ENCODE measurements at regions not wholly inside any gene's neighbourhood (a gene's known extent, or its start where the extent isn't known, plus 50 kb on each side); places are given as distances from the start of the nearest gene placed in this dataset.

DNA sequence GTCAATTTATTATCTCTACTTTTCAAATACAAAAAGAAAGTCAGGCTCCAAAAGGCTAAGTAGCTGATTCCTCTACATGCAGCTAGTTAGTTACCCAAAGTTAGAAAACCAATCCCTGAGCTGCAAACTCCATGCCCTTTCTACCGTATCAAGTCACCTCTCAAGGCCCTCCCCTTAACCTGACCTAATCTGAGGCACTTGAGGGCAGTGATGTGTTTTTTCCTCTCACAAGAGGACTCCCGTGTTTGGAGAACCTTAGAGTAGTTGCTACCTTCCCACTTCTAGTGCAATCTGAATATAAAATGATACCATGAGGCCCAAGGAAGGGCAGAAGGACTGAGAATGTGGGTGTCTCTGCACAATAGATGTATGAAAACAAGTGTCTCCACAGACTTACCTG is 907.9 kb upstream of the CELF4 start:
- no peak overlapping the region for H4K8ac ChIP-seq (ENCODE audit: low read length)
- no peak overlapping the region for H2BK15ac ChIP-seq (ENCODE audit: low read depth, poor library complexity, severe bottlenecking)
- 70% methylated on average over 2 of the region's 2 CpGs for WGBS
- H3K4me1 ChIP-seq (ENCODE audit: control insufficient read depth, insufficient read depth, low read depth, low read length): no peaks in the 10 kb centered on the region
- H2BK5ac ChIP-seq (ENCODE audit: low read depth, low read length, poor library complexity, severe bottlenecking): no peak overlapping the region
- H3K79me1 ChIP-seq (replicated peaks; ENCODE audit: low read length, poor library complexity, severe bottlenecking): no peaks in the 10 kb centered on the region
- H2BK12ac ChIP-seq (ENCODE audit: low read length in 2 of 2): no peak overlapping the region
- no peak overlapping the region for H3K9ac ChIP-seq (ENCODE audit: low read length)
- H3K27ac ChIP-seq (ENCODE audit: low read length, poor library complexity, severe bottlenecking): no peak overlapping the region
- H3K18ac ChIP-seq (ENCODE audit: low read depth in 1 of 2, low read length in 2 of 2): no peak overlapping the region
- H3K4ac ChIP-seq (ENCODE audit: low read depth in 1 of 2, low read length in 2 of 2): no peak overlapping the region
- no peak overlapping the region for H4K91ac ChIP-seq (ENCODE audit: low read length)
- no peaks in the 10 kb centered on the region for H3K36me3 ChIP-seq (ENCODE audit: control insufficient read depth in 1 of 2, insufficient read depth in 2 of 2, low read depth in 1 of 2, low read length in 2 of 2)
- no peak overlapping the region for H3K14ac ChIP-seq (ENCODE audit: low read length in 2 of 2)
- no peaks in the 10 kb centered on the region for H3K27me3 ChIP-seq (ENCODE audit: control insufficient read depth in 1 of 2, insufficient read depth in 1 of 2, low read length in 2 of 2)
- no peak overlapping the region for H2BK120ac ChIP-seq (ENCODE audit: low read depth, low read length)
- no peak overlapping the region for H2AK5ac ChIP-seq (ENCODE audit: low read length, severe bottlenecking)
- H3K23ac ChIP-seq (ENCODE audit: low read length in 2 of 2): no peak overlapping the region
- H3K4me3 ChIP-seq (ENCODE audit: insufficient read depth in 1 of 2, low read depth in 1 of 2, low read length in 2 of 2): no peak overlapping the region
- DNase-seq: no peak
- H3K4me2 ChIP-seq (ENCODE audit: low read length, poor library complexity, severe bottlenecking): no peak overlapping the region
- no peak overlapping the region for H2AFZ ChIP-seq (ENCODE audit: low read depth, low read length)
- H3K9me3 ChIP-seq (ENCODE audit: control insufficient read depth, low read length): no peaks in the 10 kb centered on the region

DNA sequence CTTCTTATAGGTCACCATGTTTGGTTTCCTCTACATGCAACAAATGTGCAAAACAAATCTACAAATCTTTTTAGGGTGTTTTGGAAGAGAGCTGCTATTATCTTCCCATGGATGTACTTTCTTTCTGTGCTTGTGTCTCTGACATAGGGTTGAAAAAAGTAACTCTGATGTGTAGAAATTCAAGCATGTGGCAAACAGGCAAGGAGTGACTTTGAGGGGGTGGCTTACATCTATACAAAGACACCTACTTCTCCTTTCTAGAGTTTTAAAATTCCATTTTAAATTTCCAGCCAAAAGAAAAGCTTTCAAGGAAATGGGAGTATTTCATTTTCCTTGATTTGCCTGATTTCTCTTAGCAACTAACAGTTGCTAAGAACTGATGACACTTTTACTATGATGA is 904.8 kb upstream of the CELF4 start:
- no peak for DNase-seq
- H3K23ac ChIP-seq (ENCODE audit: low read length in 2 of 2): no peak overlapping the region
- no peak overlapping the region for H3K4me3 ChIP-seq (ENCODE audit: insufficient read depth in 1 of 2, low read depth in 1 of 2, low read length in 2 of 2)
- H2AFZ ChIP-seq (ENCODE audit: low read depth, low read length): no peak overlapping the region
- H3K18ac ChIP-seq (ENCODE audit: low read depth in 1 of 2, low read length in 2 of 2): no peak overlapping the region
- H2BK5ac ChIP-seq (ENCODE audit: low read depth, low read length, poor library complexity, severe bottlenecking): no peak overlapping the region
- H4K8ac ChIP-seq (ENCODE audit: low read length): no peak overlapping the region
- H4K91ac ChIP-seq (ENCODE audit: low read length): no peak overlapping the region
- H3K79me1 ChIP-seq (replicated peaks; ENCODE audit: low read length, poor library complexity, severe bottlenecking): no peaks in the 10 kb centered on the region
- H2BK12ac ChIP-seq (ENCODE audit: low read length in 2 of 2): no peak overlapping the region
- peaks cover 6% of the 10 kb centered on the region for H3K9me3 ChIP-seq (ENCODE audit: control insufficient read depth, low read length)
- H3K36me3 ChIP-seq (ENCODE audit: control insufficient read depth in 1 of 2, insufficient read depth in 2 of 2, low read depth in 1 of 2, low read length in 2 of 2): no peaks in the 10 kb centered on the region
- H3K27me3 ChIP-seq (ENCODE audit: control insufficient read depth in 1 of 2, insufficient read depth in 1 of 2, low read length in 2 of 2): no peaks in the 10 kb centered on the region
- no peak overlapping the region for H2BK15ac ChIP-seq (ENCODE audit: low read depth, poor library complexity, severe bottlenecking)
- no peak overlapping the region for H2AK5ac ChIP-seq (ENCODE audit: low read length, severe bottlenecking)
- no peak overlapping the region for H3K14ac ChIP-seq (ENCODE audit: low read length in 2 of 2)
- H2BK120ac ChIP-seq (ENCODE audit: low read depth, low read length): no peak overlapping the region
- no peaks in the 10 kb centered on the region for H3K4me1 ChIP-seq (ENCODE audit: control insufficient read depth, insufficient read depth, low read depth, low read length)
- H3K27ac ChIP-seq (ENCODE audit: low read length, poor library complexity, severe bottlenecking): no peak overlapping the region
- no peak overlapping the region for H3K9ac ChIP-seq (ENCODE audit: low read length)
- H3K4me2 ChIP-seq (ENCODE audit: low read length, poor library complexity, severe bottlenecking): no peak overlapping the region
- H3K4ac ChIP-seq (ENCODE audit: low read depth in 1 of 2, low read length in 2 of 2): no peak overlapping the region

DNA sequence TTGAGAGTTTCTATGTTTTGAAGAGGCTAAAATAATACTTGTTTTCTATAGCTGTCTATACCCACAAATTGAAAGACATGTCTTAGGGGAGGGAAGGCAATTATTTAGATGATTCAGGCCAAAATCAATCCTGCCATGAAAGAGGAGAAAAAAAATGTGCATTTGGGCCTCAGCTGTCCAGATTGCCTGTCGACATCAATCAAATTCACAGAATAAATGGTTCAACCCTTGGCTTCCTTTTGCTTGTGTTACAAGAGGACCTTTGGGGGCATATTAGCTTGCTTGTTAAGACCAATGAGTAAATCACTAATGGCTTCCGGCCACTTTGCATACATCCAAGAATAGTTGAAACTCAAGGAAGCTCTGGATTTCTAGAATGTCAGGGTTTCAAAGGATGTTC is 900.8 kb upstream of the CELF4 start:
- no peak overlapping the region for H3K4me2 ChIP-seq (ENCODE audit: low read length, poor library complexity, severe bottlenecking)
- H3K27me3 ChIP-seq (ENCODE audit: control insufficient read depth in 1 of 2, insufficient read depth in 1 of 2, low read length in 2 of 2): no peaks in the 10 kb centered on the region
- H2AFZ ChIP-seq (ENCODE audit: low read depth, low read length): no peak overlapping the region
- H3K4me3 ChIP-seq (ENCODE audit: insufficient read depth in 1 of 2, low read depth in 1 of 2, low read length in 2 of 2): no peak overlapping the region
- peaks cover 14% of the 10 kb centered on the region for H3K9me3 ChIP-seq (ENCODE audit: control insufficient read depth, low read length)
- no peak overlapping the region for H2BK15ac ChIP-seq (ENCODE audit: low read depth, poor library complexity, severe bottlenecking)
- no peaks in the 10 kb centered on the region for H3K4me1 ChIP-seq (ENCODE audit: control insufficient read depth, insufficient read depth, low read depth, low read length)
- H3K4ac ChIP-seq (ENCODE audit: low read depth in 1 of 2, low read length in 2 of 2): no peak overlapping the region
- H3K27ac ChIP-seq (ENCODE audit: low read length, poor library complexity, severe bottlenecking): no peak overlapping the region
- H3K18ac ChIP-seq (ENCODE audit: low read depth in 1 of 2, low read length in 2 of 2): no peak overlapping the region
- H3K79me1 ChIP-seq (replicated peaks; ENCODE audit: low read length, poor library complexity, severe bottlenecking): no peaks in the 10 kb centered on the region
- no peaks in the 10 kb centered on the region for H3K36me3 ChIP-seq (ENCODE audit: control insufficient read depth in 1 of 2, insufficient read depth in 2 of 2, low read depth in 1 of 2, low read length in 2 of 2)
- H4K8ac ChIP-seq (ENCODE audit: low read length): no peak overlapping the region
- DNase-seq: no peak
- H4K91ac ChIP-seq (ENCODE audit: low read length): no peak overlapping the region
- H2BK120ac ChIP-seq (ENCODE audit: low read depth, low read length): no peak overlapping the region
- H2BK12ac ChIP-seq (ENCODE audit: low read length in 2 of 2): no peak overlapping the region
- H2AK5ac ChIP-seq (ENCODE audit: low read length, severe bottlenecking): no peak overlapping the region
- no peak overlapping the region for H2BK5ac ChIP-seq (ENCODE audit: low read depth, low read length, poor library complexity, severe bottlenecking)
- WGBS: 89% methylated on average over 1 of the region's 2 CpGs
- no peak overlapping the region for H3K23ac ChIP-seq (ENCODE audit: low read length in 2 of 2)
- H3K9ac ChIP-seq (ENCODE audit: low read length): no peak overlapping the region
- H3K14ac ChIP-seq (ENCODE audit: low read length in 2 of 2): no peak overlapping the region

DNA sequence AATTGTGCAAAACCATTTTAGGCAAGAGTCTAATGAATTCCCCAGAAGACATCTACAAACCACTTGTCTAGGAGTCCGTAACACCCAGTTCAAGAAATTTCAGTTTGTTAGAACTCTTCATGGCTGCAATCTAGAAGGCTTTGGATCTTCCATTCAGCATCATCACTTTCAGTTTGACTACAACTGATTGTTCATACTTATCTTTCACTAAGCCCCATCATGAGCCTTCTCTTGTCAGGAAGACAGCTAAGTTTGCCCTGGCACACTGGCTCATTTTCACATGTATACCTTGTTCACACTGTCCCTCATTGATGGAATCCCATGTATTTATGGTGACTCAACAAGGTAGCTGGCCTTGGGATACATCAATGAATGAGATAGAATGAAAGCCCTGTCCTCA is 898.4 kb upstream of the CELF4 start:
- WGBS: 98% methylated on average over 1 of the region's 1 CpG
- Histone ChIP-seq H3K27ac (ENCODE audit: low read length, poor library complexity, severe bottlenecking) (no peak overlapping the region), H3K36me3 (ENCODE audit: control insufficient read depth in 1 of 2, insufficient read depth in 2 of 2, low read depth in 1 of 2, low read length in 2 of 2) (no peaks in the 10 kb centered on the region), H3K9me3 (ENCODE audit: control insufficient read depth, low read length) (peaks cover 14% of the 10 kb centered on the region), H3K4me3 (ENCODE audit: insufficient read depth in 1 of 2, low read depth in 1 of 2, low read length in 2 of 2) (no peak overlapping the region), H2BK5ac (ENCODE audit: low read depth, low read length, poor library complexity, severe bottlenecking) (no peak overlapping the region), H4K8ac (ENCODE audit: low read length) (no peak overlapping the region), H3K4me2 (ENCODE audit: low read length, poor library complexity, severe bottlenecking) (no peak overlapping the region), H2AK5ac (ENCODE audit: low read length, severe bottlenecking) (no peak overlapping the region), H3K79me1 (replicated peaks; ENCODE audit: low read length, poor library complexity, severe bottlenecking) (no peaks in the 10 kb centered on the region), H3K9ac (ENCODE audit: low read length) (no peak overlapping the region), H3K18ac (ENCODE audit: low read depth in 1 of 2, low read length in 2 of 2) (no peak overlapping the region), H3K4ac (ENCODE audit: low read depth in 1 of 2, low read length in 2 of 2) (no peak overlapping the region), H2AFZ (ENCODE audit: low read depth, low read length) (no peak overlapping the region), H4K91ac (ENCODE audit: low read length) (no peak overlapping the region), H2BK12ac (ENCODE audit: low read length in 2 of 2) (no peak overlapping the region), H3K27me3 (ENCODE audit: control insufficient read depth in 1 of 2, insufficient read depth in 1 of 2, low read length in 2 of 2) (no peaks in the 10 kb centered on the region), H3K4me1 (ENCODE audit: control insufficient read depth, insufficient read depth, low read depth, low read length) (no peaks in the 10 kb centered on the region), H3K14ac (ENCODE audit: low read length in 2 of 2) (no peak overlapping the region), H2BK15ac (ENCODE audit: low read depth, poor library complexity, severe bottlenecking) (no peak overlapping the region), H2BK120ac (ENCODE audit: low read depth, low read length) (no peak overlapping the region), H3K23ac (ENCODE audit: low read length in 2 of 2) (no peak overlapping the region)
- DNase-seq: no peak
